HG03175 (cell line): ENCODE measurements at regions not wholly inside any gene's neighbourhood (a gene's known extent, or its start where the extent isn't known, plus 50 kb on each side); places are given as distances from the start of the nearest gene placed in this dataset.
"Not testable (repeated sequence)": the region's sequence is repeated elsewhere in the genome, so short reads cannot be mapped to it uniquely, and the experiment has no call there.

Experiments used
- ATAC-seq: cut with Tn5 transposase; IDR thresholded peaks from one replicate; pipeline ENCODE4 v1.9.1; 2021; ENCODE audit warnings: mild to moderate bottlenecking, moderate library complexity; ENCODE audit not compliant: unreplicated experiment

GRCh38 chr1:38201431-38201830, 154.8 kb upstream of the POU3F1 start:
- ATAC-seq = no peak

GRCh38 chr1:38198621-38199020, 152.0 kb upstream of the POU3F1 start:
- ATAC-seq = no peak

GRCh38 chr1:38198099-38198498, 151.5 kb upstream of the POU3F1 start:
- ATAC-seq = no peak

DNA sequence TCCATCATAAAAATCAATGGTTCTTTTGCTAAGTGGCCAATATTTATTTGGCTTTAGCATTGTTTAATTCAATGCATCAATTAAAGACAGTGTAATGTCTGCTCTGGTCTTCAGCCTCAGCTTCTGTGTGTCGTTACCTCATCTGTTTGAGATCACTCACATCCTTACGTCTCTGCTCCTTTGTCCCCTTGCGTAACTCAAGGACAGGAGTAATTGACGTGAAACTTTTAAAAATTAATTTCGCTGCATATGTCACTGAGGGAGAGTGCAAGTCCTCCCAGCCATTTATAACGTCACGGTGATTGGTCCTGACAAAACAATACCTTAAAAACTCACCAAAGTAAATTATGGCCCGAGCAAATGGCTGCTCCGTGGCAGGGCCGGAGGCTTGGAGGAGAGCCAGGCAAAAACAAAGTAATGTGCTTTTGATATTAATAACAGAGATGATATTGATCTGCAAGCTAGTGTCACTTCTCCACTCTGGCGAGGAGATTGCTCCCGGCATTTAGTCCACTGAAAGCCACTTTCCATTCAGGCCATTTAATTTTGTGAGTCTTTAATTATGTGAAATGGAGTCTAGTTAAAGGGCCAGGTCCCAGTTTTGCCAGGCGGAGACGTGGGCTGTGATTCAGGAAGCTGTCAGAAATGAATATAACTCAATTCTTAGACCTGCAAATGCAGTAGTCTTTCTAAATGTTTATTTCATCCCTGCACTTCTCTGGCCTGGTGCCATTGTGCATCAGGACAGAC, 150.9 kb upstream of the POU3F1 start:
- no peak for ATAC-seq

DNA sequence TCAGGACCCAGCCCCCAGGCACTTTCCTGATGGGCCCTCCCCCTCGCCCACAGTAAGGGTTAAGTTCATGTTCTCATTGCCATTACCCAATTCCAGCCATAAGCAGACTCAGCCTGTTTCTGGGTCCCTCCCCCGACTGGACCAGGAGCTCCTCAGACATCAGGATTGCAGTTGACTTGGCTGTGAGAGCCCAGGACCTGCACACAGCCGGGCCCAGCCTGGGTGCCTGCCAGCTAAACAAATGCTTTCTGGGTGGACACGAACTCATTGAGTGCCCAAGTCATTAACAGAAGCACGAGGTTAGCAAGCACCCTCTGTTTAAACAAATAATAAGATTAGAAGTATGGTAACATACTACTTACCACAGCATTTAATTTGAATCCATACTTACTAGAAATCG, 147.9 kb upstream of the POU3F1 start:
- no peak for ATAC-seq

DNA sequence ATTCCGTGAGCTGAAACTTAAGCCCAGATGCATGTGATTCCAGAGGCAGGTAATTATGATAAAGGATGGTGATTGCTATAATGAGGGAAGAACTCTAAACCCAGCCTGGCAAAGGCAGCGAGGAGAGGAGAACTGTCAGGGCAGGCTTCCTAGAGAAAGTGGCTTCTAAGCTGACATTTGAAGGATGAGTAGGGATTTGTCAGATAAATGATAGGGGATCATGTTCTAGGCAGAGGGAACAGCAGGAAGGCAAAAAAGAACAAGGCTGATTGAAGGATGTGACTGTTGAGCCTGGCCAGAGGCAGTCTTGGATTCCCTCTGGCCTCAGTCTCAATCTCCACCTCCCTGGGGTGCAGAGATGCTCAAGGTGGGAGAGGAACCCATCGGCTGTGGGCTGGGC, 146.4 kb upstream of the POU3F1 start:
- ATAC-seq = no peak

GRCh38 chr1:38191461-38191860, 144.9 kb upstream of the POU3F1 start:
- no peak for ATAC-seq

GRCh38 chr1:38190983-38191382, 144.4 kb upstream of the POU3F1 start:
- no peak for ATAC-seq

DNA sequence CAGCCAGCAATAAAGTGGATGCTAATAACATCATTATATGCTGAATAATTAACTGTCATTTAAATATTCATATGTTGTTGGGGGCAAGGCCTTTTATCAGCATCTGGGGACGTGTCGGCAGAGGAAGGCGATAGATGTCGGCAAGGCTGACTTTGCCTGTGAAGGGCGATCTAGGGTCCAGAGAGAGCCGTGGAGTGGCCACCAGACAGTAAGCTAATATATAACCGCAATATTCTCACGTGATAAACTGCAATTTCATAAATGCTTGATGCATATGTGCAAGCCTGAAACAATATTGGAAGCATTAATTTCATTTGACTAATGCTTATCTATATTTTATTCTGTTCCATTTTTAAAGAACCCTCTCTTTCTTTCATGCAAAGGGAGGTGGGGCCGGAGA, 141.0 kb upstream of the POU3F1 start:
- no peak for ATAC-seq

DNA sequence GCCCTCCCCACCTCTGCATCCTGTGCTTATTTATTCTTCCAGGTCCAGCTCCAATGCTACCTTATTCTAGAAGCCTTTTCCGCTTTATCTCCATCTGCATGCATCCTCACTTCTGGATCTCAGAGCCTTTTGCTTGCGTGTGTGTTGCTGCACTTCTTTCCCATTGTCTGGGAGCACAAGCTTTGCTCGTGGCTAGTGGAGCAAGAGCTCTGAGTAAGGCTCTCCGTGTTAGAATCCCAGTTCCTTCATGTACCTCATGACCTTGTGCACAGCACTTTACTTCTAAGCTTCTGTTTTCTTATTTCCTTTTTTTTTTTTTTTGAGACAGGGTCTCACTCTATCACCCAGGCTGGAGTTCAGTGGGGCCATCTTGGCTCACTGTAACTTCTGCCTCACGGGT, 140.0 kb upstream of the POU3F1 start:
- ATAC-seq = no peak

GRCh38 chr1:38185913-38186312, 139.3 kb upstream of the POU3F1 start:
- ATAC-seq = no peak

GRCh38 chr1:38183747-38184146, 137.2 kb upstream of the POU3F1 start:
- no peak for ATAC-seq

GRCh38 chr1:38183096-38183495, 136.5 kb upstream of the POU3F1 start:
- ATAC-seq = no peak

GRCh38 chr1:38180388-38180787, 133.8 kb upstream of the POU3F1 start:
- not testable (repeated sequence) for ATAC-seq

GRCh38 chr1:38179483-38179882, 132.9 kb upstream of the POU3F1 start:
- ATAC-seq = no peak

DNA sequence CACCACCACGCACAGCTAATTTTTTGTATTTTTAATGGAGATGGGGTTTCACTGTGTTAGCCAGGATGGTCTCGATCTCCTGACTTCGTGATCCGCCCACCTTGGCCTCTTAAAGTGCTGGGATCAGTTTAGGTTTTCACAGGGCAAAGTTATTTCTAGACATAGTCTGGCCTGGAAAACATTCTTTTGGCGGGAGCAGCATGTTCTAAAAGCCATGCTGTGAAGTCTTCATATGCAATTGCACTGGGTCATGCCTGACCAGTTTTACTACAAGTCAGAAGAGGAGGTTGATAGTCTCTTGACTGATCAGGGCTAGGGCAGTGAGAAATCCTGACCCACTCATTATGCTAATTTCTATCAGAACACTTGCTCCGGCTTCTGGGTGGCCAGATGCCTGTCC, 131.6 kb upstream of the POU3F1 start:
- ATAC-seq = no peak

DNA sequence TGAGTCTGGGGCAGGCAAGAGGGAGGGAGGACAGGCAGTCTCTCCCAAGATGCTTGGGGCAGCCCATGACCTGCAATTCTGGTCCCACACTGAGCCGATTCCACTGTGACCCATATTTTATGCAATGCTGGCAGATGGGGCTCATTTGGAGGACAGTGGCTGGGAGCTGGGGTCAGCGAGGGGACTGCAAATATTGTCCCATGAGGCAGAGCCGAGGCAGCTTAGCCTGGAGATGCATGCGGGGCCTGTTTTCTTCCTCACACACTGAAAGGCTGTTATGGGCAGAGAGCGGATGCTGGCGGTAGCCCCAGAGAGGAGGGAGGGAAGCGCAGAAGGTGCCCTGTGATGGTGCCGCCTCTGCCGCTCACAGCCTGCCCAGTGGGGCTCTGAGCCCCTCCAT, 128.5 kb upstream of the POU3F1 start:
- ATAC-seq = no peak

GRCh38 chr1:38173848-38174247, 127.3 kb upstream of the POU3F1 start:
- peak; percentile 41 for ATAC-seq

- no peak for ATAC-seq
Observed at GRCh38 chr1:38173157-38173831, 126.7 kb upstream of the POU3F1 start.

DNA sequence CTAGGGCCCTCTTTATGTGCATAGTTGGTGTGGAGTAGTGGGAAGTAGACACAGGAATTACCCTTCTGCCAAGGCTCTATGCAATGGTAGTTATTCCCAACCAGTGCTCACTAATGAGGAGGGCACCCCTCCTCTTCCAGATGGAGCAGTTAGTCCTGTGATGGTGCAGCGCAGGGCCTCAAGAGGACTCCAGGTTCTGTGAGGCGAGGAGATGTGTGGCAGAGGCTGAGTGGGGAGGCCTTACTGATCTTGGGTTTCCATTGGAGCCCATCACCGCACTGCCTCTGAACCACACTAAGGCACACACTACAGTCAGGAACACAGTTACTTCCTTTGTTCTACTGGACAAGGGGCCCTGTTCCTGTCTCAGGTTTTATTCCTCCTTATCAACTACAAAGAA, 122.5 kb upstream of the POU3F1 start:
- ATAC-seq = no peak

GRCh38 chr1:38168365-38168764, 121.8 kb upstream of the POU3F1 start:
- ATAC-seq = no peak

GRCh38 chr1:38166461-38166860, 119.9 kb upstream of the POU3F1 start:
- ATAC-seq = no peak
